Common myeloid progenitor, CD34-positive (primary cell): ENCODE measurements at regions not wholly inside any gene's neighbourhood (a gene's known extent, or its start where the extent isn't known, plus 50 kb on each side); places are given as distances from the start of the nearest gene placed in this dataset.

Experiments used
- CTCF ChIA-PET: fragments of 350-600 bp; sonication (Branson Sonifier 250); formaldehyde crosslinking; loops from one replicate; lab custom pipeline; 2021; ENCODE audit warnings: antibody characterized with exemption; lab: Charles Lee
- POLR2A ChIA-PET: fragments of 350-600 bp; sonication (Branson Sonifier 250); formaldehyde crosslinking; loops from one replicate; lab custom pipeline; 2021; ENCODE audit warnings: antibody characterized with exemption; lab: Charles Lee
- DNase-seq, 3 donors: peaks; one replicate each; pipeline versions ENCODE4 v3.0.0 to v3.0.0-alpha.2; 2013
- H3K27ac ChIP-seq, 2 experiments: 1 replicate in 1 of 2; 2 replicates in 1 of 2; pipeline ENCODE4 v1.7.0; 2013; ENCODE audit warnings: inconsistent platforms in 2 of 2, low read length in 2 of 2, mild to moderate bottlenecking in 2 of 2, low read depth in 1 of 2, moderate library complexity in 1 of 2; ENCODE audit not compliant: severe bottlenecking in 2 of 2, insufficient read depth in 1 of 2, poor library complexity in 1 of 2
- H3K27me3 ChIP-seq, 5 experiments: replicated peaks in 2 of 5; 1 replicate in 3 of 5; 2 replicates in 2 of 5; pipeline versions ENCODE4 v1.6.1 to v1.7.0; 2013; ENCODE audit warnings: low read length in 4 of 5, mild to moderate bottlenecking in 2 of 5, moderate library complexity in 2 of 5, inconsistent platforms in 1 of 5; ENCODE audit not compliant: insufficient read depth in 5 of 5, control insufficient read depth in 4 of 5
- H3K36me3 ChIP-seq, 4 experiments: 1 replicate in 2 of 4; 2 replicates in 2 of 4; pipeline versions ENCODE4 v1.6.1 to v1.7.0; 2013; ENCODE audit warnings: low read length in 3 of 4, control low read depth in 1 of 4, mild to moderate bottlenecking in 1 of 4; ENCODE audit not compliant: control insufficient read depth in 4 of 4, insufficient read depth in 4 of 4
- H3K4me1 ChIP-seq, 4 experiments: 1 replicate in 3 of 4; 2 replicates in 1 of 4; pipeline versions ENCODE4 v1.6.1 to v1.7.1; 2013; ENCODE audit warnings: low read length in 3 of 4, mild to moderate bottlenecking in 3 of 4, control low read depth in 1 of 4, inconsistent platforms in 1 of 4, moderate library complexity in 1 of 4; ENCODE audit not compliant: control insufficient read depth in 4 of 4, insufficient read depth in 4 of 4; ENCODE audit errors: control extremely low read depth in 1 of 4
- H3K4me3 ChIP-seq, 7 experiments: 1 replicate in 4 of 7; 2 replicates in 3 of 7; pipeline versions ENCODE4 v1.5.1 to v1.7.0; 2013; ENCODE audit warnings: mild to moderate bottlenecking in 7 of 7, low read length in 6 of 7, moderate library complexity in 6 of 7, inconsistent platforms in 2 of 7, low read depth in 2 of 7, control low read depth in 1 of 7; ENCODE audit not compliant: insufficient read depth in 4 of 7, control insufficient read depth in 1 of 7; ENCODE audit errors: extremely low read depth in 1 of 7
- H3K9me3 ChIP-seq, 5 experiments: 1 replicate in 4 of 5; 2 replicates in 1 of 5; pipeline versions ENCODE4 v1.6.1 to v1.7.1; 2013; ENCODE audit warnings: low read length in 4 of 5, mild to moderate bottlenecking in 2 of 5, inconsistent platforms in 1 of 5, low read depth in 1 of 5, moderate library complexity in 1 of 5; ENCODE audit not compliant: control insufficient read depth in 4 of 5, insufficient read depth in 2 of 5; ENCODE audit errors: control extremely low read depth in 1 of 5
- WGBS: methylation state at CpG from one replicate; pipeline ENCODE4 v1.1.5; 2013; ENCODE audit not compliant: insufficient coverage; 5-methylcytosine and 5-hydroxymethylcytosine counted together

- Histone ChIP-seq H3K9me3 (no peaks in the 10 kb centered on the region), H3K27ac (no peak overlapping the region), H3K4me3 (no peak overlapping the region), H3K27me3 (no peaks in the 10 kb centered on the region), H3K4me1 (no peaks in the 10 kb centered on the region), H3K36me3 (no peaks in the 10 kb centered on the region)
- ChIA-PET POLR2A (no interaction called here), CTCF (no interaction called here)
- no CpG with 5 or more reads among the region's 1 CpG for WGBS
- DNase-seq: no peak
Observed at GRCh38 chr13:40341096-40341471, 325.4 kb downstream of the FOXO1 start.

DNA sequence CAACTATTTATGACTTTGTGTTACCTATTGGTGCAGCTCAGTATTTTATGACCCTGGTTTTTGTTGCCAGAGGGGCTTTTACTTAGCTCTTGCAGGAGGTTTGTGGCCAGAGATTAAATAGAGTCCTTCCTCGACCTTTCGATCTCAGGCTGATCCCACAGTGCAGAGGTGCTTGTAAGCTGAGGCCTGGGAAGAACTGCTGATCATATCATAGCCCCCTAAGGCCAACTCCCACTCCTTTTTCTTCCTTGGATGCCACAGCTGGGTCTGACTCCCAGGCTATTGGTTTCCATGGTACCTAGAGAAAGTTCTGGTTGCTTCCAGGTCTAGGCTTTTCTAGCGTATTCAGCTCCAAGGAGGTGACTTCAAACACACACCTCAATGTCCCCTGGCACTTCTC, 324.9 kb downstream of the FOXO1 start:
- DNase-seq: no peak
- no peaks in the 10 kb centered on the region for H3K36me3 ChIP-seq
- H3K4me1 ChIP-seq: no peaks in the 10 kb centered on the region
- POLR2A ChIA-PET: no interaction called here
- no peaks in the 10 kb centered on the region for H3K9me3 ChIP-seq
- CTCF ChIA-PET: no interaction called here
- H3K27me3 ChIP-seq: no peaks in the 10 kb centered on the region
- no peak overlapping the region for H3K27ac ChIP-seq
- whole genome bisulfite sequencing: 100% methylated on average over 1 of the region's 3 CpGs
- no peak overlapping the region for H3K4me3 ChIP-seq

GRCh38 chr13:40342461-40342860, 324.0 kb downstream of the FOXO1 start:
- H3K4me1 ChIP-seq: no peaks in the 10 kb centered on the region
- no peak for DNase-seq

GRCh38 chr13:40342901-40343300, 323.5 kb downstream of the FOXO1 start:
- no peaks in the 10 kb centered on the region for H3K36me3 ChIP-seq
- H3K4me3 ChIP-seq: no peak overlapping the region
- no peaks in the 10 kb centered on the region for H3K4me1 ChIP-seq
- no peak for DNase-seq
- WGBS: 98% methylated on average over 3 of the region's 3 CpGs
- no peaks in the 10 kb centered on the region for H3K9me3 ChIP-seq
- ChIA-PET CTCF (no interaction called here), POLR2A (no interaction called here)
- no peaks in the 10 kb centered on the region for H3K27me3 ChIP-seq
- H3K27ac ChIP-seq: no peak overlapping the region

More at GRCh38 chr13:40342461-40342860, 324.0 kb downstream of the FOXO1 start:
- no peak overlapping the region for H3K27ac ChIP-seq
- ChIA-PET POLR2A (no interaction called here), CTCF (no interaction called here)
- 91% methylated on average over 7 of the region's 7 CpGs for WGBS
- no peaks in the 10 kb centered on the region for H3K36me3 ChIP-seq
- no peaks in the 10 kb centered on the region for H3K27me3 ChIP-seq
- no peak overlapping the region for H3K4me3 ChIP-seq
- no peaks in the 10 kb centered on the region for H3K9me3 ChIP-seq

DNA sequence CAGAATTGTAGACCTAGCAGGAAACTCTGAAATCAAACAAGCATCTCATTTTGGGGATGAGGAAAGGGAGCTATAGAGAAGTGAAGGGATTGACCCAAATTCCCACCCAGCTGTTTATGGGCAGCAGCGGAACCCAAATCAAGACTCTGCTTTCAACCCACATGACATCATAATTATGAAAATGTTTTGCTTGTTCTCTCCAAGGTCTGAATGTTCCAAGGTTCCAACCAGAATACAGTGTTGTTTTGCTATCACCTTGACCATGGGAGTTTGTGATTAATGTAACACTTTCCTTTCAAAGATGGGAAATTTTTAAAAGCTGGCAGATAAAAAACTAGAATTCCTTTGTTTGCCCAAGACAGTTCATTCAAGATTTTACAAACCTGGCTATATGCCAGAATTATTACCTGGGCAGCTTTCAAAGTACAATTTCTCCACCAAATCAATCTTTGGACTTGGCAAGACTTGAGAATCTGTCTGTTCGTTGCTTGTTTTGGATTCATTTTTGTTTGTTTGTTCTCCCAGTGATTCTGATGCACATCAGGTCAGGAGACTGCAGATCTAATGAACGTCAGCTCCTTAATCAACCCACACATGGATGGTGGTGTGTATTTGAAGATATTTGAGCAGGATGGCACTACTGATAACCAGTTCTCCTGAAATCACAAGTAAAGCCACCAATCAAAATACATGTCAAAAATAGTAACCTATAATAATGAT, 322.7 kb downstream of the FOXO1 start:
- Histone ChIP-seq H3K4me3 (no peak overlapping the region), H3K27ac (no peak overlapping the region), H3K4me1 (no peaks in the 10 kb centered on the region), H3K27me3 (no peaks in the 10 kb centered on the region), H3K9me3 (no peaks in the 10 kb centered on the region), H3K36me3 (no peaks in the 10 kb centered on the region)
- ChIA-PET POLR2A (no interaction called here), CTCF (no interaction called here)
- DNase-seq: no peak
- 100% methylated on average over 2 of the region's 3 CpGs for WGBS

DNA sequence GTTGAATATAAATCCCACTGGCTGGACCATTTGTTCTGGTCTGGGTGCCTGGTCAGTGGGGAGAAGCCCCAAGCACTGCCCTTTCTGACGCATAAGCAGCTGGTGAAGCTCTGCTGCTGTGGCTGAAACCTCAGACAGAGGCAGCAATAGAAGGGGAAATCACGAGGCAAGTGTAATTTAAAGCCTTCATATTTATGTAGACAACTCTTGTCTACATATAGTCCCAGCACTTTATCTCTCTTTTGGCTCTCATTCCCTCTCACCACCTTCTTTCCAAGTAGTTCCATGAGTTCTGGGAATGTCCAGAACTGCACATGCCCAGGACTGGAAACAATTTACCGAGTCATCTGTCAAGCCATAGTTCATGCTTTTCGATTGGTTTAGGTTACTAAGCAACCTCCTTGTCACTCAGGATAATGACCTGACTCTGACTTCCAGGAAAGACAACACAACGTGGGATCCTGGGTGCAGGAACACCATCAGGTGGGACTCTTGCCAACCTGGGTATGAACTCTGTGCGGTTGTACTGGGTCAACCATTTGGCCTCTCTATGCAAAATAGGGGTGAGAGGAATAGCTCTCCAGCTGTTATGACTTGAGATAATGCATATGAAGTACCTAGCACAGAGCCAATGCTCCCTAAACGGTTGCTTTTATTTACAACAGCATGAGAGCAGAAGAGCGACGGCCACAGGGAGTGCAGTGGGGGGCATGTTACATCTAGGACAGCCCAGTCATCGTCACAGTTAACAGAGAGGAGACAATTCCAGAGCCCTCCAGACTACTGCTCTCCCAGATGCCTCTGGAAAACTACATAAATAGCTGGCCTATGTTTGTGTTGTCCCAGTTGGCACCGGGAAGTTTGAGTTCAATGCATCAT, 321.9 kb downstream of the FOXO1 start:
- H3K27me3 ChIP-seq: no peaks in the 10 kb centered on the region
- no peaks in the 10 kb centered on the region for H3K4me1 ChIP-seq
- DNase-seq: no peak
- WGBS: 89% methylated on average over 10 of the region's 11 CpGs
- ChIA-PET CTCF (no interaction called here), POLR2A (no interaction called here)
- no peaks in the 10 kb centered on the region for H3K36me3 ChIP-seq
- no peak overlapping the region for H3K27ac ChIP-seq
- H3K9me3 ChIP-seq: no peaks in the 10 kb centered on the region
- H3K4me3 ChIP-seq: no peak overlapping the region

DNA sequence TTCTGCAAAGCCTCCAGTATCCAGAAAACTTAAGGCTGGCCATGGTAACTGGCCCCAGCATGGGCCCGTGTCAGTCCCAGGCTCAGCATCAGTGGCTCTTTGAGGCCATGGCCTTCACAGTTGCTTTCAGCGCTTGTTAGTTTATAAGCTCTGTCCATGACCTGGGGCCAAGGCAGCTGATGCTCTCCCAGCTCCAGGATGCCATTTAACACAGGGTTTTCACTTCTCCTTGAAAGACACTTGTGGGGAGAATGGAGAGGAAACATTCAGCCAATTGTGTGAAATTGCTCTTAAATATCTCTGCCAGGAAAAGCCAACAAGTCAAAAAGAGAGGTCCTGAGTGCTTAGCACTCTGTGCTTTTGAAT, 321.3 kb downstream of the FOXO1 start:
- ChIA-PET CTCF (no interaction called here), POLR2A (no interaction called here)
- no peak overlapping the region for H3K27ac ChIP-seq

More for the DNA sequence above, 321.3 kb downstream of the FOXO1 start:
- WGBS: 100% methylated on average over 2 of the region's 2 CpGs
- H3K4me1 ChIP-seq: no peaks in the 10 kb centered on the region
- no peaks in the 10 kb centered on the region for H3K27me3 ChIP-seq
- no peaks in the 10 kb centered on the region for H3K36me3 ChIP-seq
- no peak for DNase-seq
- no peaks in the 10 kb centered on the region for H3K9me3 ChIP-seq
- no peak overlapping the region for H3K4me3 ChIP-seq
